Liver (tissue), 7 donors: ENCODE measurements at regions not wholly inside any gene's neighbourhood (a gene's known extent, or its start where the extent isn't known, plus 50 kb on each side); places are given as distances from the start of the nearest gene placed in this dataset.
A peak's percentile ranks its signal among the peaks of the same experiment; 100 is the strongest.

Source experiments
- DNase-seq: peaks from one replicate; pipeline ENCODE4 v3.0.0-alpha.2; 2017; ENCODE audit warnings: low spot score
- H3K27ac ChIP-seq, 2 donors: one replicate each; pipeline ENCODE4 v1.7.0; 2013; ENCODE audit warnings: inconsistent platforms in 2 of 2, low read length in 2 of 2, control low read depth in 1 of 2, low read depth in 1 of 2, mild to moderate bottlenecking in 1 of 2
- H3K27me3 ChIP-seq, 4 donors: one replicate each; pipeline versions ENCODE4 v1.6.1 to v1.7.0; 2013; ENCODE audit warnings: low read length in 3 of 4, inconsistent platforms in 1 of 4, mild to moderate bottlenecking in 1 of 4, moderate library complexity in 1 of 4; ENCODE audit not compliant: control insufficient read depth in 4 of 4, insufficient read depth in 4 of 4
- H3K36me3 ChIP-seq, 4 donors: one replicate each; pipeline versions ENCODE4 v1.6.1 to v1.7.0; 2013; ENCODE audit warnings: low read length in 3 of 4, mild to moderate bottlenecking in 3 of 4, low read depth in 1 of 4, moderate library complexity in 1 of 4; ENCODE audit not compliant: control insufficient read depth in 4 of 4, insufficient read depth in 3 of 4
- H3K4me1 ChIP-seq, 4 donors: one replicate each; pipeline versions ENCODE4 v1.6.1 to v1.7.0; 2013; ENCODE audit warnings: low read length in 3 of 4, mild to moderate bottlenecking in 3 of 4, moderate library complexity in 1 of 4; ENCODE audit not compliant: control insufficient read depth in 4 of 4, insufficient read depth in 4 of 4
- H3K4me3 ChIP-seq, 3 donors: one replicate each; pipeline versions ENCODE4 v1.6.1 to v1.7.0; 2013; ENCODE audit warnings: low read length in 3 of 3, control low read depth in 1 of 3, low read depth in 1 of 3, mild to moderate bottlenecking in 1 of 3
- H3K9ac ChIP-seq, 2 donors: one replicate each; pipeline ENCODE4 v1.7.0; 2013; ENCODE audit warnings: low read length in 2 of 2, mild to moderate bottlenecking in 2 of 2, moderate library complexity in 2 of 2, control low read depth in 1 of 2, low read depth in 1 of 2
- H3K9me3 ChIP-seq, 4 donors: one replicate each; pipeline versions ENCODE4 v1.6.1 to v1.7.0; 2013; ENCODE audit warnings: low read length in 3 of 4; ENCODE audit not compliant: control insufficient read depth in 4 of 4
- CTCF ChIP-seq: fragments of 150-350 bp; IDR thresholded peaks from 2 replicates; pipeline ENCODE4 v1.5.1; 2017; ENCODE audit warnings: improper control_type of control experiment, low read depth, low read length; ENCODE audit not compliant: missing input control
- EGR1 ChIP-seq, 2 donors: IDR thresholded peaks; 2 replicates each; pipeline ENCODE4 v1.6.1; 2016 to 2018; ENCODE audit warnings: antibody characterized with exemption in 2 of 2, low read depth in 2 of 2
- FOXA1 ChIP-seq: IDR thresholded peaks from 2 replicates; pipeline ENCODE4 v1.6.1; 2016; ENCODE audit warnings: antibody characterized with exemption
- FOXA2 ChIP-seq: IDR thresholded peaks from 2 replicates; pipeline ENCODE4 v1.6.1; 2016; ENCODE audit warnings: antibody characterized with exemption
- GABPA ChIP-seq, 2 donors: IDR thresholded peaks in 1 of 2; conservative IDR thresholded peaks in 1 of 2; 2 replicates each; pipeline ENCODE4 v1.6.1; 2016; ENCODE audit warnings: antibody characterized with exemption in 2 of 2, mild to moderate bottlenecking in 1 of 2, moderate library complexity in 1 of 2
- HNF4A ChIP-seq, 2 donors: conservative IDR thresholded peaks; 2 replicates each; pipeline ENCODE4 v1.6.1; 2016; ENCODE audit warnings: antibody characterized with exemption in 2 of 2, mild to moderate bottlenecking in 2 of 2
- HNF4G ChIP-seq: IDR thresholded peaks from 2 replicates; pipeline ENCODE4 v1.6.1; 2016; ENCODE audit warnings: antibody characterized with exemption
- JUND ChIP-seq, 2 donors: IDR thresholded peaks; 2 replicates each; pipeline ENCODE4 v1.6.1; 2016; ENCODE audit warnings: antibody characterized with exemption in 2 of 2
- NR2F2 ChIP-seq: IDR thresholded peaks from 2 replicates; pipeline ENCODE4 v1.6.1; 2016; ENCODE audit warnings: antibody characterized with exemption
- RAD21 ChIP-seq, 2 donors: IDR thresholded peaks; 2 replicates each; pipeline ENCODE4 v1.6.1; 2016; ENCODE audit warnings: antibody characterized with exemption in 2 of 2, mild to moderate bottlenecking in 2 of 2
- RXRA ChIP-seq, 2 donors: IDR thresholded peaks; 2 replicates each; pipeline ENCODE4 v1.6.1; 2017 to 2018; ENCODE audit warnings: antibody characterized with exemption in 2 of 2, mild to moderate bottlenecking in 1 of 2
- SP1 ChIP-seq: IDR thresholded peaks from 2 replicates; pipeline ENCODE4 v1.6.1; 2018; ENCODE audit warnings: antibody characterized with exemption, mild to moderate bottlenecking
- TAF1 ChIP-seq: conservative IDR thresholded peaks from 2 replicates; pipeline ENCODE4 v1.6.1; 2016; ENCODE audit warnings: antibody characterized with exemption, mild to moderate bottlenecking
- YY1 ChIP-seq: IDR thresholded peaks from 2 replicates; pipeline ENCODE4 v1.6.1; 2016; ENCODE audit warnings: antibody characterized with exemption, mild to moderate bottlenecking
- TF ChIP-seq, protein P1 (sequence below): IDR thresholded peaks from 2 replicates; pipeline ENCODE4 v1.6.1; 2016; ENCODE audit warnings: antibody characterized with exemption
- TF ChIP-seq, protein P2 (sequence below): IDR thresholded peaks from 2 replicates; pipeline ENCODE4 v1.6.1; 2016; ENCODE audit warnings: antibody characterized with exemption
- TF ChIP-seq, protein P3 (sequence below): IDR thresholded peaks from 2 replicates; pipeline ENCODE4 v1.6.1; 2016; ENCODE audit warnings: antibody characterized with exemption
- TF ChIP-seq, protein P4 (sequence below): IDR thresholded peaks from 2 replicates; pipeline ENCODE4 v1.6.1; 2016; ENCODE audit warnings: antibody characterized with exemption, mild to moderate bottlenecking
- donor health status: healthy.
- donor health status: healthy.
- donor health status: healthy.
- donor health status: healthy.

DNA sequence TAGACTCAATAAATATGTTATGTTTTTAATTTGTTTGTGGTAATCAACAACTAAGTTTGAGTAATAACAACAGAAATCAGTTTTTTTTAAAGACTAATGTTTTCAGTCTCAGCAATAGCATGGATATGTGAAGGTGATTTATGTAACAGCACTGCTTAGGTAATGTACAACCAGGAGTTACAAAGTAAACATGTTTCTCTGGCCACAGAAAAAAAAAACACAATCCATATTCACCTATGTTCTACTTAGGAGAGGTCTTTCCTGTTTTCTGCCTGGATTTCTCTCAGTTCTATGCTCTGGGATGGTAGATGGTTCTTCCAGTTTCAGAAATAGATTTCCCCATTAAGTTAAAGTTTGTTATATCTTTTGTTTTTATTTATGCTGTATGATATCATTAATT, 579.4 kb downstream of the SI start:
- Histone ChIP-seq H3K27me3 (no peaks in the 10 kb centered on the region), H3K9me3 (no peaks in the 10 kb centered on the region), H3K4me3 (no peak overlapping the region), H3K4me1 (peaks cover 0 to 4% (median 1%) of the 10 kb centered on the region in 4 donors), H3K27ac (peak overlapping the region; percentile 42 to 47), H3K36me3 (no peaks in the 10 kb centered on the region), H3K9ac (peak overlapping the region in 1 of 2 donors; percentile 19)
- DNase-seq, result no peak
- TF ChIP-seq GABPA (IDR thresholded peaks at IDR 0.05 in 1 of 2, conservative IDR thresholded peaks at IDR 0.05 in 1 of 2) (no peak), NR2F2 (no peak), JUND (IDR thresholded peaks at IDR 0.05) (peak in 1 of 2 donors; percentile 55), FOXA2 (peak; percentile 98), SP1 (peak; percentile 95), CTCF (no peak), EGR1 (IDR thresholded peaks at IDR 0.05; ENCODE audit: low read depth in 2 of 2) (no peak), YY1 (peak; percentile 15), RAD21 (IDR thresholded peaks at IDR 0.05) (peak; percentile 38 to 49), HNF4A (conservative IDR thresholded peaks at IDR 0.05) (peak in 1 of 2 donors; percentile 39), TAF1 (no peak), RXRA (IDR thresholded peaks at IDR 0.05) (peak; percentile 78 to 82), FOXA1 (peak; percentile 93), HNF4G (no peak)
- TF ChIP-seq, protein P1, sequence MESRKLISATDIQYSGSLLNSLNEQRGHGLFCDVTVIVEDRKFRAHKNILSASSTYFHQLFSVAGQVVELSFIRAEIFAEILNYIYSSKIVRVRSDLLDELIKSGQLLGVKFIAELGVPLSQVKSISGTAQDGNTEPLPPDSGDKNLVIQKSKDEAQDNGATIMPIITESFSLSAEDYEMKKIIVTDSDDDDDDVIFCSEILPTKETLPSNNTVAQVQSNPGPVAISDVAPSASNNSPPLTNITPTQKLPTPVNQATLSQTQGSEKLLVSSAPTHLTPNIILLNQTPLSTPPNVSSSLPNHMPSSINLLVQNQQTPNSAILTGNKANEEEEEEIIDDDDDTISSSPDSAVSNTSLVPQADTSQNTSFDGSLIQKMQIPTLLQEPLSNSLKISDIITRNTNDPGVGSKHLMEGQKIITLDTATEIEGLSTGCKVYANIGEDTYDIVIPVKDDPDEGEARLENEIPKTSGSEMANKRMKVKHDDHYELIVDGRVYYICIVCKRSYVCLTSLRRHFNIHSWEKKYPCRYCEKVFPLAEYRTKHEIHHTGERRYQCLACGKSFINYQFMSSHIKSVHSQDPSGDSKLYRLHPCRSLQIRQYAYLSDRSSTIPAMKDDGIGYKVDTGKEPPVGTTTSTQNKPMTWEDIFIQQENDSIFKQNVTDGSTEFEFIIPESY, result no peak
- TF ChIP-seq, protein P2, sequence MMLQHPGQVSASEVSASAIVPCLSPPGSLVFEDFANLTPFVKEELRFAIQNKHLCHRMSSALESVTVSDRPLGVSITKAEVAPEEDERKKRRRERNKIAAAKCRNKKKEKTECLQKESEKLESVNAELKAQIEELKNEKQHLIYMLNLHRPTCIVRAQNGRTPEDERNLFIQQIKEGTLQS, result no peak
- TF ChIP-seq, protein P3, sequence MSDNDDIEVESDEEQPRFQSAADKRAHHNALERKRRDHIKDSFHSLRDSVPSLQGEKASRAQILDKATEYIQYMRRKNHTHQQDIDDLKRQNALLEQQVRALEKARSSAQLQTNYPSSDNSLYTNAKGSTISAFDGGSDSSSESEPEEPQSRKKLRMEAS, result no peak
- TF ChIP-seq, protein P4, sequence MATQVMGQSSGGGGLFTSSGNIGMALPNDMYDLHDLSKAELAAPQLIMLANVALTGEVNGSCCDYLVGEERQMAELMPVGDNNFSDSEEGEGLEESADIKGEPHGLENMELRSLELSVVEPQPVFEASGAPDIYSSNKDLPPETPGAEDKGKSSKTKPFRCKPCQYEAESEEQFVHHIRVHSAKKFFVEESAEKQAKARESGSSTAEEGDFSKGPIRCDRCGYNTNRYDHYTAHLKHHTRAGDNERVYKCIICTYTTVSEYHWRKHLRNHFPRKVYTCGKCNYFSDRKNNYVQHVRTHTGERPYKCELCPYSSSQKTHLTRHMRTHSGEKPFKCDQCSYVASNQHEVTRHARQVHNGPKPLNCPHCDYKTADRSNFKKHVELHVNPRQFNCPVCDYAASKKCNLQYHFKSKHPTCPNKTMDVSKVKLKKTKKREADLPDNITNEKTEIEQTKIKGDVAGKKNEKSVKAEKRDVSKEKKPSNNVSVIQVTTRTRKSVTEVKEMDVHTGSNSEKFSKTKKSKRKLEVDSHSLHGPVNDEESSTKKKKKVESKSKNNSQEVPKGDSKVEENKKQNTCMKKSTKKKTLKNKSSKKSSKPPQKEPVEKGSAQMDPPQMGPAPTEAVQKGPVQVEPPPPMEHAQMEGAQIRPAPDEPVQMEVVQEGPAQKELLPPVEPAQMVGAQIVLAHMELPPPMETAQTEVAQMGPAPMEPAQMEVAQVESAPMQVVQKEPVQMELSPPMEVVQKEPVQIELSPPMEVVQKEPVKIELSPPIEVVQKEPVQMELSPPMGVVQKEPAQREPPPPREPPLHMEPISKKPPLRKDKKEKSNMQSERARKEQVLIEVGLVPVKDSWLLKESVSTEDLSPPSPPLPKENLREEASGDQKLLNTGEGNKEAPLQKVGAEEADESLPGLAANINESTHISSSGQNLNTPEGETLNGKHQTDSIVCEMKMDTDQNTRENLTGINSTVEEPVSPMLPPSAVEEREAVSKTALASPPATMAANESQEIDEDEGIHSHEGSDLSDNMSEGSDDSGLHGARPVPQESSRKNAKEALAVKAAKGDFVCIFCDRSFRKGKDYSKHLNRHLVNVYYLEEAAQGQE, result peak; percentile 80
